Activated T-helper 17 cell treated with anti-CD3 and anti-CD28 coated beads, Interleukin-2, amount 50 U/mL, for 72 hours (primary cell): ENCODE measurements at regions not wholly inside any gene's neighbourhood (a gene's known extent, or its start where the extent isn't known, plus 50 kb on each side); places are given as distances from the start of the nearest gene placed in this dataset.

Experiments
- ATAC-seq: fragments of 150-1000 bp; cut with Tn5 transposase; replicated peaks from 2 replicates; pipeline ENCODE4 v1.10.0; 2021; ENCODE audit warnings: mild to moderate bottlenecking, moderate library complexity
- H3K27ac Mint-ChIP-seq: one replicate; pipeline ENCODE4 v1.8.0; 2022; ENCODE audit warnings: mixed read lengths
- H3K27me3 Mint-ChIP-seq: one replicate; pipeline ENCODE4 v1.8.0; 2022; ENCODE audit warnings: mixed read lengths
- H3K36me3 Mint-ChIP-seq: one replicate; pipeline ENCODE4 v1.8.0; 2022; ENCODE audit warnings: low read depth, mild to moderate bottlenecking, mixed read lengths
- H3K4me1 Mint-ChIP-seq: one replicate; pipeline ENCODE4 v1.8.0; 2022; ENCODE audit warnings: mixed read lengths
- H3K4me3 Mint-ChIP-seq: one replicate; pipeline ENCODE4 v1.8.0; 2022; ENCODE audit warnings: mild to moderate bottlenecking, mixed read lengths
- H3K9me3 Mint-ChIP-seq: one replicate; pipeline ENCODE4 v1.8.0; 2022; ENCODE audit warnings: mixed read lengths

DNA sequence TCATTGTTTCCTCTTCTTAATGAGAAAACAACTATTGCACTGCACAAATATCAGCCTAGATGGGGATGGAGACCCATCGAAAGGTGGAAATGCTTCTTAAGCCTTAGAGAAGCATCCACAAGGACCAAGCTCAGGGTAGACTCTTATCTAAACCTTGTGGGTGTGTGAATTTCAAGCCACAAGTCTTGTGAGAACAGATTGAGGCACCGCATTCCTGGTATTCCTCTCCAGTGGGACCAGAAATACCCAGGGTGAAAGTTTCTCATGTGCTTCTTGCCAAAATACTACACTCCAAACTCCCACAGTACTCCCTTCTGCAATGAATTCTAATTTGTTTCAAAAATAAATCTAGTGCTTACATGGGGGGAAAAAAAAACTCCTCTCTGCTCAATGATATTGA lies 375.6 kb downstream of the PDGFC start:
- no peaks in the 10 kb centered on the region for H3K27me3 Mint-ChIP-seq
- no peaks in the 10 kb centered on the region for H3K36me3 Mint-ChIP-seq
- no peaks in the 10 kb centered on the region for H3K4me1 Mint-ChIP-seq
- no peak overlapping the region for H3K27ac Mint-ChIP-seq
- peaks cover 4% of the 10 kb centered on the region for H3K9me3 Mint-ChIP-seq
- no peak for ATAC-seq
- no peak overlapping the region for H3K4me3 Mint-ChIP-seq

GRCh38 chr4:156595041-156595440 lies 376.6 kb downstream of the PDGFC start:
- H3K27me3 Mint-ChIP-seq: no peaks in the 10 kb centered on the region
- peaks cover 7% of the 10 kb centered on the region for H3K9me3 Mint-ChIP-seq
- H3K4me3 Mint-ChIP-seq: no peak overlapping the region
- no peak overlapping the region for H3K27ac Mint-ChIP-seq
- no peak for ATAC-seq
- H3K36me3 Mint-ChIP-seq: no peaks in the 10 kb centered on the region
- no peaks in the 10 kb centered on the region for H3K4me1 Mint-ChIP-seq

DNA sequence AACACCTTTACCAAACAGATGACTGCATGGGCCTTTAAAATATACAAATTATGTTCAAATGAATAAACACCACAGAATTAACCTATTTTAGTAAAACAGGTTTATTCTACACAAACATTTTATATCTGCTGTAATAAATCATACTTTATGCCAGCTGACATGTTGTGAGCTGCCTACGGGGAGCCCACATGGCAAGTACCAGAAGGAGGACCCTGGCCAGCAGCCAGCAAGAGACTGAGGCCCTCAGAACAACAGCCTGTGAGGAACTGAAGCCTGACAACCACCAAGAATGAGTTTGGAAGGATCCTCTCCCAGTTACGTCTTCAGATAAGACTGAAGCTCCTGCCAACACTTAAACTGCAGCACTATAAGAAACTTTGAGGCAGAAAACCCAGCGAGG lies 377.0 kb downstream of the PDGFC start:
- no peaks in the 10 kb centered on the region for H3K4me1 Mint-ChIP-seq
- no peak overlapping the region for H3K4me3 Mint-ChIP-seq
- H3K9me3 Mint-ChIP-seq: peaks cover 6% of the 10 kb centered on the region
- no peak for ATAC-seq
- no peaks in the 10 kb centered on the region for H3K36me3 Mint-ChIP-seq
- no peaks in the 10 kb centered on the region for H3K27me3 Mint-ChIP-seq
- H3K27ac Mint-ChIP-seq: no peak overlapping the region

DNA sequence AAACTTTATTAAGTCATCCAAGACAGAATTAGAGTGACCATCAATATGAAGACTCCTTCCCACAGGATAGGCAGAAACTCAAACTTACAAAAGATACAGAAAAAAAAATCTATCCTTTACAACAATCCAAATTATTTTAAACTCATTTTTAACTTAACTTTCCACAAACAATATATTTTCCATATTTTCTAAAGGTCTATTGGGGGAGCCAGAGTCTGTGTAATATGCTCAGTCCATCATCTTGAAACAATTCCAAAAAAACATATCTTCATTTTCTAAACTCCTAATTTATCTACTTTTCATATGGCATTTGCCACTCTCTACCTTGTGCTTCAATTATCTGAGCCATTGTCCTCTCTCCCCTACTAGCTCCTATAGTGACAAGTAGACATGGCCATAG lies 378.1 kb downstream of the PDGFC start:
- Mint-ChIP-seq H3K36me3 (no peaks in the 10 kb centered on the region), H3K27ac (no peak overlapping the region), H3K27me3 (no peaks in the 10 kb centered on the region), H3K9me3 (peaks cover 10% of the 10 kb centered on the region), H3K4me3 (no peak overlapping the region), H3K4me1 (no peaks in the 10 kb centered on the region)
- ATAC-seq: no peak

DNA sequence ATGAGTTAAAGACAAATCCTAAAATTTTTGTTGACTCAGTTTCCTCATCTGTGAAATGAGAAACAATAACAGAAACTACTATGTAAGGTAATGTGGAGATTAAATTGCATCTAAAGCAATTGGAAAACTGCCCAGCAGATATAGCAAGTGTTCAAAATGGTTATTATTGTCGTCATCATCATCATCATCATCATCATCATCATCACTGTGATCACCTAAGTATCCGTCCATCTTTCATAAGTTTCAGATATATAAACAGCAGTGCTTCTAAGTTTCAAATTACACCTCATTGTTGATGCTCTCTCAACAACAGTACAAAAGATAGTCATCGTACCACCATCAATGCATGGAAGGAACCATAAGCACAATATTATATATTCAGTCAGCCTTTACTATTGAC lies 379.9 kb downstream of the PDGFC start:
- peaks cover 10% of the 10 kb centered on the region for H3K9me3 Mint-ChIP-seq
- no peak overlapping the region for H3K4me3 Mint-ChIP-seq
- no peaks in the 10 kb centered on the region for H3K36me3 Mint-ChIP-seq
- no peaks in the 10 kb centered on the region for H3K4me1 Mint-ChIP-seq
- no peaks in the 10 kb centered on the region for H3K27me3 Mint-ChIP-seq
- no peak overlapping the region for H3K27ac Mint-ChIP-seq
- no peak for ATAC-seq

GRCh38 chr4:156584100-156584499 lies 387.5 kb downstream of the PDGFC start:
- no peak overlapping the region for H3K4me3 Mint-ChIP-seq
- no peak overlapping the region for H3K27ac Mint-ChIP-seq
- peaks cover 1% of the 10 kb centered on the region for H3K9me3 Mint-ChIP-seq
- H3K4me1 Mint-ChIP-seq: no peaks in the 10 kb centered on the region
- H3K36me3 Mint-ChIP-seq: no peaks in the 10 kb centered on the region
- ATAC-seq: no peak
- no peaks in the 10 kb centered on the region for H3K27me3 Mint-ChIP-seq

DNA sequence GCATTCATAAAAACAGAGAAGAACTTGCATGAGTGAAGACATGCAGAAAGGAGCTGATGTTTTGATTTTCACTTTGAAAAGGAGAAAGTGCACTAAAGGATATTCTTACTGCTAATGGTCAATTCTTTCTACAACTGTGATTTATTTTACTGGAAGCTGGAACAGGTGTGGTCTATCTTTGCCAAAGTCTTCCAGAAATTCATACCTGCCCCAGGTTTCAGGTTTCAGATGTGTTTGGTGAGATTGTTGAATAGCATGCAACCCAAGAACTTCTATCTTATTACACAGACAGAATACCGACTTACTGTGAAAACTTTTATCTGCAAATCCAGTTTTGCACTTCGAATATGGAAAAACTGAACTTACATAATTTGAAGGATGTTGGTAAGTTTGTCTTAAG lies 388.3 kb downstream of the PDGFC start:
- no peaks in the 10 kb centered on the region for H3K36me3 Mint-ChIP-seq
- H3K4me1 Mint-ChIP-seq: no peaks in the 10 kb centered on the region
- no peaks in the 10 kb centered on the region for H3K27me3 Mint-ChIP-seq
- H3K4me3 Mint-ChIP-seq: no peak overlapping the region
- no peak overlapping the region for H3K27ac Mint-ChIP-seq
- ATAC-seq: no peak
- H3K9me3 Mint-ChIP-seq: no peaks in the 10 kb centered on the region

GRCh38 chr4:156581282-156582063 lies 390.1 kb downstream of the PDGFC start:
- H3K9me3 Mint-ChIP-seq: peaks cover 6% of the 10 kb centered on the region
- ATAC-seq: no peak
- no peaks in the 10 kb centered on the region for H3K27me3 Mint-ChIP-seq
- H3K4me1 Mint-ChIP-seq: no peaks in the 10 kb centered on the region
- no peaks in the 10 kb centered on the region for H3K36me3 Mint-ChIP-seq
- H3K4me3 Mint-ChIP-seq: no peak overlapping the region
- H3K27ac Mint-ChIP-seq: no peak overlapping the region

- no peak overlapping the region for H3K27ac Mint-ChIP-seq
- H3K4me3 Mint-ChIP-seq: no peak overlapping the region
- H3K4me1 Mint-ChIP-seq: no peaks in the 10 kb centered on the region
- no peak for ATAC-seq
- no peaks in the 10 kb centered on the region for H3K36me3 Mint-ChIP-seq
- no peaks in the 10 kb centered on the region for H3K27me3 Mint-ChIP-seq
- peaks cover 6% of the 10 kb centered on the region for H3K9me3 Mint-ChIP-seq
These were observed 392.9 kb downstream of the PDGFC start for GRCh38 chr4:156578713-156579112.

GRCh38 chr4:156578005-156578404 lies 393.6 kb downstream of the PDGFC start:
- no peak overlapping the region for H3K4me3 Mint-ChIP-seq
- no peaks in the 10 kb centered on the region for H3K4me1 Mint-ChIP-seq
- H3K27ac Mint-ChIP-seq: no peak overlapping the region
- peaks cover 6% of the 10 kb centered on the region for H3K9me3 Mint-ChIP-seq
- no peak for ATAC-seq
- H3K27me3 Mint-ChIP-seq: no peaks in the 10 kb centered on the region
- no peaks in the 10 kb centered on the region for H3K36me3 Mint-ChIP-seq

GRCh38 chr4:156576946-156577345 lies 394.7 kb downstream of the PDGFC start:
- H3K27ac Mint-ChIP-seq: no peak overlapping the region
- H3K9me3 Mint-ChIP-seq: peaks cover 6% of the 10 kb centered on the region
- H3K27me3 Mint-ChIP-seq: no peaks in the 10 kb centered on the region
- ATAC-seq: no peak
- H3K4me3 Mint-ChIP-seq: no peak overlapping the region
- no peaks in the 10 kb centered on the region for H3K4me1 Mint-ChIP-seq
- H3K36me3 Mint-ChIP-seq: no peaks in the 10 kb centered on the region

DNA sequence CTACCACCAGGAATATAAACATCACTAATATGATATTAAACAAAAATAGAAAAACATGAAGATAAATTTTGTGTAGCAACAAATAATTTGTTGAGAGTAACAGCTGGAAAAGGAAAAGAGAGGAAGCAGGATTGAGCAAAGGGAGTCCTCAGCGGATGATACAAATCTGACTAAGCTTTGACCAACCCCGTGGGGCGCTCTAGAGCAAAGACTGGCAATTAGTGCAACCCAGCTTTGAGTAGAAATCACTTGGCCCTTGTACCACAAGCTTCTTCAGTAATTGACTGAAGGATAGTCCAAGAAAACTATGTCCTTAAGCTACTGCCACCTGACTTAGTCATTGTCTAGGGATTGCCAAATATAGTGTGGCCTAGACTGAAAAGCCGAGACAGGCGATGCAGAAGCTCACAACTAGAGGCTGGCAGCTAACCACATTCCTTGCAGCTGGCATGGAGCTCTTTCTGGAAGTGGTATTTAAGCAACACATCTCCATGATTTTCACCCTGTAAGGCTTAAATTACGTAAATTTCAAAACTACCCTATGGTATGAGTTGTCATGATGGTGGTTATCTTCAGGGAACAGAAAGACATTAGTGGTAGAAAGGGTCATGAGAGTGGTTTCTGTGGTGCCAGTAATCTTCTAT lies 396.0 kb downstream of the PDGFC start:
- Mint-ChIP-seq H3K9me3 (peaks cover 14% of the 10 kb centered on the region), H3K27me3 (no peaks in the 10 kb centered on the region), H3K4me1 (no peaks in the 10 kb centered on the region), H3K27ac (no peak overlapping the region), H3K4me3 (no peak overlapping the region), H3K36me3 (no peaks in the 10 kb centered on the region)
- ATAC-seq: no peak

DNA sequence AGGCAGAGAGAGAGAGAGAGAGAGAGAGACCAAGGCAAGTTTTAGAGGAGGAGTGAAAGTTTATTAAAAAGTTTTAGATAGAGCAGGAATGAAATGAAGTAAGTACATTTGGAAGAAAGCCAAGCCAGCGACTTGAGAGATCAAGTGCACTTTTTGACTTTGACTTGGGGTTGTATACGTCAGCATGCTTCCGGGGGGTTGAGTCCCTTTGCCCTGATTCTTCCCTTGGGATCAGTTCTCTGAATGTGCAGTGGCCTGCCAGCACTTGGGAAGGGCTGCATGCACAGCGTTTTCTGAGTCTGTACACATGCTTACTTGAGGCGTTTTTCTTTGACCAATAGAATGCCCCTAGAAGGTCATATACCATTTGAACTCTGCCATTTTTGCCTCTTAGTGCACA lies 400.5 kb downstream of the PDGFC start:
- H3K27ac Mint-ChIP-seq: no peak overlapping the region
- H3K36me3 Mint-ChIP-seq: no peaks in the 10 kb centered on the region
- H3K27me3 Mint-ChIP-seq: no peaks in the 10 kb centered on the region
- peaks cover 16% of the 10 kb centered on the region for H3K9me3 Mint-ChIP-seq
- no peak for ATAC-seq
- H3K4me1 Mint-ChIP-seq: no peaks in the 10 kb centered on the region
- H3K4me3 Mint-ChIP-seq: no peak overlapping the region

DNA sequence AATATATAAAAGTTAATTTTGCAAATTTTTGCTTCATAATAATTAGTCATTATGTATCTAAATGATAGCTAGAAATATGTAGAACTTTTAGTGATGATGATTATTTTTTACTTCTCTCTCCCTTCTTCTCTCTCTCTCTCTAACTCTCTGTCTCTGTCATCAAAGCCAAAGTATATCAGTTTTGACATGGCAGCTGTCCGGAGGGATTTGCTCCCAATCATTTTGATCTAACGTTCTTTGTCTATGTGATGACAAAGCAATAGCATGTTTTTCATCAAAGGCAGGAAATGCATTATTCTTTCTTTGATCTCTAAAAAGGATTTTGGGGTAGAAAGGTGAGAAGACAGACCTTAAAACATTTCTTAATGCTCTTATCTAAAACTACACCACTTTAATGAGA lies 402.1 kb downstream of the PDGFC start:
- no peak overlapping the region for H3K4me3 Mint-ChIP-seq
- H3K9me3 Mint-ChIP-seq: peaks cover 16% of the 10 kb centered on the region
- H3K27ac Mint-ChIP-seq: no peak overlapping the region
- H3K36me3 Mint-ChIP-seq: no peaks in the 10 kb centered on the region
- ATAC-seq: no peak
- H3K4me1 Mint-ChIP-seq: no peaks in the 10 kb centered on the region
- no peaks in the 10 kb centered on the region for H3K27me3 Mint-ChIP-seq

- Mint-ChIP-seq H3K4me3 (no peak overlapping the region), H3K27ac (no peak overlapping the region), H3K27me3 (no peaks in the 10 kb centered on the region), H3K36me3 (no peaks in the 10 kb centered on the region), H3K9me3 (peaks cover 16% of the 10 kb centered on the region), H3K4me1 (no peaks in the 10 kb centered on the region)
- no peak for ATAC-seq
These were observed 403.1 kb downstream of the PDGFC start for GRCh38 chr4:156568484-156568883.
